GM18861 (cell line): ENCODE measurements at regions not wholly inside any gene's neighbourhood (a gene's known extent, or its start where the extent isn't known, plus 50 kb on each side); places are given as distances from the start of the nearest gene placed in this dataset.

Experiments
- ATAC-seq: cut with Tn5 transposase; IDR thresholded peaks from one replicate; pipeline ENCODE4 v1.9.1; 2021; ENCODE audit not compliant: unreplicated experiment

DNA sequence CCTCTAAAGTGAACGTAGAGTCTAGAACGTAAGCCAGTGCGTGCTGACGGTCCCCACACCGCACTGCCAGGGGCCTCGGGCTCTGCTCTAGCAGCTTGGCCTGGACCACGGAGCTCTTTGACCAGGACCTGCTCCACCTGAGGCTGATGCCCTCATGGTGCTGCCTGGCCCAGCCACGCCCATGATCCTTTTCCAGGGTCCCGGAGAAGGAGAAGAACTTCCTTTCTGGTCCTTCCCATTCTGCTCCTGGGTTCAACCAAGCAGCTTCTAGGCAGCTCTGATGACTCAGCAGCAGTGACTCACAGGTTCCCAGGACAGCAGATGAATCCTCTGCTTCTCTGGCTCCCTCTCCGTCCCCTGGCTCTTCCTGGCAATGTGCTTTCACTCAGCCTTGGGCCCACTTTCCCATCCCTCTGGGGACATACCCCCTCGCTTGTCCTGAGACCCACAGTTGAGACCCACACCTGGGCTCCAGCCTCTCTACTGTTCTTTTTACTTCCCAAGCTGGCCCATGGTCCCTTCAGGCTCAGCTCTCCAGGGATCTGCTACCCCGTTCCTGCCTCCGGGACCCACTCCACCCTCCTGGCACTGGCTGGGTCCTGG lies 246.3 kb upstream of the RAB4A start:
- ATAC-seq, result no peak

DNA sequence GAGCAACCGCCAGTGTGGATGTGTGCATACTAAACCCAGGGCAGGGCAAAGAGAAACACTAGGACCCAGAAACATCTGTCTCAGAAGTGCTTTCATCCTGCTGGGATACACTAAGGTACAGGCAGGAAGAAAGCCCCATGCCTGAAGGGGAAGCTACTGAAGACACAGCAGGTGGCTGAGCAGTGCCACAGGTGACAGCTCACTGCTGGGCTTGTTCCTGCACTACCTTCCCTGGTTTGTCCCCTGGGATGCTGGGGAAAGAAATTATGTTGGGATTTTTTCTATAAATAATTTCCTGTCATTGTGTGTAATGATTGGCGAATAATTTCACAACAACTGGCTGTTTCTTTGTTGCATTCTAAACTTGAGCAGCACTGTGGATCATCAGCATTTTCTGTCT lies 245.3 kb upstream of the RAB4A start:
- ATAC-seq, result no peak

GRCh38 chr1:229027158-229027557 lies 243.8 kb upstream of the RAB4A start:
- no peak for ATAC-seq

GRCh38 chr1:229027622-229028182 lies 243.2 kb upstream of the RAB4A start:
- peak; percentile 66 for ATAC-seq

- ATAC-seq, result no peak
Measured at GRCh38 chr1:229028544-229028943, 242.4 kb upstream of the RAB4A start.

- ATAC-seq, result no peak
Measured at GRCh38 chr1:229028987-229029878, 241.7 kb upstream of the RAB4A start.

DNA sequence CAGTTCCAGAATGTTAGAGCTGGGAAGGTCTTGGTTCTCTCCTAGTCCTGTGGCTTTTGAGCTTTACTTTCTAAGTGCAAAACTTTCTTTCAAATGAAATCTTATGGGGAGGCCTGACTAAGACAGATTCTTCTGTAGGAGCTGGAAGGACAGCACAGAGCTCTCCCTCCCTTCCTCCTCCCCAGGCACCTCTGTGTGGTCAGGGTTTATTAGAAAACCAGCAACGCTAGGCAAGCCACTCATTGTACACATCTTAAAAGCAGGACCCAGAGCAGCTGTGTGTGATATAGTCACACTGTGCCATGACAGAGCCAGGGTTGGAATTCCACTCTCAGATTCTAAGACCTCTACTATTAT lies 241.1 kb upstream of the RAB4A start:
- ATAC-seq, result no peak

DNA sequence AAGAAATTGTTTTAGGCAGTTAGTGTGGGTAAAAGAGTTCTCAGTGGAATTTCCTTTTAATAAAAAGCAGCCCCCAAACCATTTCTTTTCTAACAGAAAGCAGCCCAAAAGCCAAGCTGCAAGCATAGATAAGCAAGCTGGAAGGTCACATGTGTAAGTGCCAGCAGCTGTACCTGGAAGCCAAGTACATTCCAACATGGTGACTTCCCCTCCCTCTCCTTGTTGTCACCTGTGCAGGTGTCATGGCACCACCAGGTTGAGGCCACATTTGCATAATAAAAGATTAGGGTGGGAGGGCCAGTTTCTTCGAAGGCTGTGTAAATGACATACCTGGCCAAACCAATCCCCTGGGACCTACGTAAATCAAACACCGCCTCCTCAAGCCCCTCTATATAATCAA lies 240.3 kb upstream of the RAB4A start:
- no peak for ATAC-seq

- no peak for ATAC-seq
Measured at GRCh38 chr1:229031061-229031460, 239.8 kb upstream of the RAB4A start.

DNA sequence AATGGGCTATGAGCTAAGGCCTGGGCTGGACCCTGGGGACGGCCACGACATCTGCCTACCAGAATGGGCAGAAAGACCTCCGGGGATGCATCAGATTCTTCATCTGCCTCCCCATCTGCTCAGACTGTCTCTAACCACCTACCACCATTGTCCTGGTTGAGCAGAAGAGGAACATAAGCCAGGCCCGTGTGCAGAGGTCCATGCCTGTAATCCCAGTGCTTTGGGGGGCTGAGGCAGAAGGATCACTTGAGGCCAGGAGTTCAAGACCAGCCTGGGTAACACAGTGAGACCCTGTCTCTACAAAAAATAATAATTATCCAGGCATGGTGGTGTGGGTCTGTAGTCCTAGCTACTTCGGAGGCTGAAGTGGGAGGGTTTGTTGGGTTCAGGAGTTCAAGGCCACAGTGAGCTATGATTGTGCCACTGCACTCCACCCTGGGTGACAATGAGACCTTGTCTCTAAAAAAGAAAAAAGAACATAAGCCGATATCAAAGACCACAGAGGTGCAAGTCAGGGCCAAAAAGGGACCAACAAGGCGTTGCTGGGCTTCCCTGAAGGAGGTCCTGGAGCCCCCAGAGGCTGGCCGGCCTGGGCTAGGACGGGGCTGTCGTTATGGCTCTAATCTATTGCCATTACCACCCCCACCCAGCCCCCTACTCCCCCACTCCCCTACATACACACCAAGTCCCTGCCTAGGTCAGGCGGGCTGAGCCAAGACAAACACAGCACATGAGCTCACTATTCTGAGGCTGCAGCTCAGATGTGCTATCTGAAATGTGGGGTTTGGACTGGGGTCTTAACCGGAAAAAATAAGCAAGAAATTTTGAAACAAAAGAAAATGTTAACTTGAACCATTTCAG lies 239.2 kb upstream of the RAB4A start:
- no peak for ATAC-seq

DNA sequence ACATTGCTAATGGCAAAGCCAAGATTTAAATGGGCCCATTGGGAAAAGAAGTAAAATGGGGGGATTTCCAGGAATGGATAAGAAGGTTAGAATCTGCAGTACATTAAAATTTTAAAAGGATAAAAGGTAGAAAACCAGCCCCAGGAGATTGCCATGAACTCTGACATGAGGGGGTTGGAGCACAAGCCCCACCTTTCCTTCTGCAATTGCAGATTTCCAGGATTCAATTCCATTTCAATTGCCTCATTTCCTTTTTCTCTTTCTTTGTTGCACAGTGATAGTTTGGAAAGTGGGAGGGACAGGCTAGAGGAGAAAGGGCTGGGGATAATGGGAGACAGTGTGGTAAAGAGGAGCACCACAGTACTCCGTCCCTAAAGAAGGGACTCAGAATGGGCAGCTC lies 238.5 kb upstream of the RAB4A start:
- no peak for ATAC-seq

GRCh38 chr1:229033480-229033879 lies 237.4 kb upstream of the RAB4A start:
- ATAC-seq, result no peak

DNA sequence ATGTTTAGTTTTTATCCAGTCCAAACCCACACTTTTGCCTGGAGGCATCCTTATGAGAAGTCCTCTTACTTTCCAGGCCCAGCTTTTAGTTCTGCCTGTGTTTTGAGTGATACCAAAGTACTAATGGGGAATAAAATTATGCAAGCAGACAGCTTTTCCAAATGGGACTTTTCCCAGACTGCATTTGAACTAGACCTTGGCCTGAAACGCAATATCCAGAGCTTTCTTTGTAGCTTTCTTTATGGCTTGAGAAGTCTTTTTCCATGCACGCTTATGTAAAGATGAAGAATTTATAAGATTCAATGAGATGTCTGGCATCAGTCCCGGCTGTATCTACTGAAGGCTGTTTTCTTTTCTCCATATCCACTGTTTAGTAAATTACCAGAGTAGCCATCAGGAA lies 236.6 kb upstream of the RAB4A start:
- no peak for ATAC-seq

GRCh38 chr1:229035054-229035747 lies 235.7 kb upstream of the RAB4A start:
- peak; percentile 91 for ATAC-seq

- ATAC-seq, result peak; percentile 23
Measured at GRCh38 chr1:229035748-229036082, 235.2 kb upstream of the RAB4A start.

DNA sequence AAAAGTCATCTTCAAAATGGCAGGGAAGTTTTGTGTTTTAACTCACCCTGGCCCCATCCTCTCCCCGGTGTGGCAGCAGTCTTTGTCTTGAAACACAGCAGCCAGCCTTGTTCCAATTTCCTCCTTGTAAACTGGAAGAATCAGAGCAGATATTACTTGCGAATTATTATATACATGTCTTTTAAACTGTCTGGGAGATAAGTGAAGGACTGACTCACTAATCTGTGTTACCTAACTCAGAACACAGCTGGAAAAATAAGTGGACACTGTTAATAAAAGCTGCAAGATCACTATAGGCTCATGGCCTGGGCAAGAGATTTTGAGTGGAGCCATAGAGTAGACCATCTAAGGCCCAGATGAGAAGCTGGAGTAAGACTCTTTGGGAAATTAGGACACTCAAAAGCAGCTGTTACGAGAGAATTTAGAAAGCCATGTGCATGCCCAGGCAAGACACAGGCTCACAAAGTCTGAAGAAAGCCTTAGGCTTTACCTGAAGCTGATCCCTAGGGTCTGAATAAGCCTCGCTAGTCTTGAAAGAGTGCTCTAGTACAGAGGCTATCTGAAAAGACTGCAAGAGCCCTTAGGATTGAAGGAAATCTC lies 233.0 kb upstream of the RAB4A start:
- no peak for ATAC-seq

GRCh38 chr1:229040630-229041358 lies 230.1 kb upstream of the RAB4A start:
- ATAC-seq, result no peak

GRCh38 chr1:229041946-229042345 lies 229.0 kb upstream of the RAB4A start:
- no peak for ATAC-seq

GRCh38 chr1:229042482-229042881 lies 228.4 kb upstream of the RAB4A start:
- ATAC-seq, result no peak

- no peak for ATAC-seq
Measured at GRCh38 chr1:229043115-229043514, 227.8 kb upstream of the RAB4A start.
